ENCODE measurements at regions not wholly inside any gene's neighbourhood (a gene's known extent, or its start where the extent isn't known, plus 50 kb on each side); places are given as distances from the start of the nearest gene placed in this dataset.

GRCh38 chr4:60565558-60565957 lies 634.6 kb upstream of the ADGRL3 start (continued):
- TF ChIP-seq NFATC3 (CRISPR knock-in tag; IDR thresholded peaks at IDR 0.05) (no peak), XRCC5 (optimal IDR thresholded peaks at IDR 0.05; ENCODE audit: low read length) (no peak), ZFX (CRISPR knock-in tag; IDR thresholded peaks at IDR 0.05; ENCODE audit: low read depth) (no peak), NCOA1 (CRISPR knock-in tag; IDR thresholded peaks at IDR 0.05) (no peak), MEIS2 (CRISPR knock-in tag; IDR thresholded peaks at IDR 0.05) (no peak), POGZ (CRISPR knock-in tag; IDR thresholded peaks at IDR 0.05) (no peak), DBP (CRISPR knock-in tag; IDR thresholded peaks at IDR 0.05; ENCODE audit: not compliant biosample characterization) (no peak), CENPX (CRISPR knock-in tag; IDR thresholded peaks at IDR 0.05) (no peak)

- Histone ChIP-seq H3K4me3 (replicated peaks in 1 of 3; ENCODE audit: insufficient read depth in 1 of 3, low read depth in 2 of 3, low read length in 3 of 3) (no peak overlapping the region), H4K20me1 (ENCODE audit: insufficient read depth, low read length) (no peaks in the 10 kb centered on the region), H3K79me2 (ENCODE audit: insufficient read depth, low read length) (no peaks in the 10 kb centered on the region), H3K36me3 (replicated peaks in 1 of 2; ENCODE audit: control insufficient read depth in 1 of 2, insufficient read depth in 2 of 2, low read length in 2 of 2) (no peaks in the 10 kb centered on the region), H3K9me3 (ENCODE audit: low read length) (peaks cover 18% of the 10 kb centered on the region), H3K4me1 (ENCODE audit: insufficient read depth, low read length) (no peaks in the 10 kb centered on the region), H3K27ac (ENCODE audit: extremely low read length, insufficient read depth, low read length) (no peak overlapping the region), H3K9ac (ENCODE audit: insufficient read depth, low read depth, low read length) (no peak overlapping the region), H3K27me3 (ENCODE audit: control insufficient read depth in 1 of 2, insufficient read depth in 2 of 2, low read length in 2 of 2) (no peaks in the 10 kb centered on the region; a peak in 1 of 5 replicates), H2AFZ (ENCODE audit: low read length) (no peak overlapping the region), H3K4me2 (ENCODE audit: low read depth, low read length) (no peak overlapping the region)
- in situ Hi-C loops (cut with HindIII; ENCODE audit: extremely low pct_ligation_motif_present, low pct_unique_long_range_greater_than_20kb) (no loop called here), intact Hi-C loops (cut with micrococcal nuclease; ENCODE audit: unreplicated experiment) (no loop called here)
- FAIRE-seq (no peak), DNase-seq (ENCODE audit: low spot score) (no peak), ATAC-seq (no peak)
- TF ChIP-seq MIER3 (CRISPR knock-in tag; IDR thresholded peaks at IDR 0.05; ENCODE audit: borderline replicate concordance) (no peak), MAFK (conservative IDR thresholded peaks at IDR 0.05 in 1 of 2, IDR thresholded peaks at IDR 0.05 in 1 of 2; ENCODE audit: low read length in 2 of 2) (peak; percentile 23 to 78; a peak in 3 of 4 replicates), MAFF (IDR thresholded peaks at IDR 0.05; ENCODE audit: low read depth, low read length) (peak; percentile 60; the same call in 1 of the 2 replicates)
- CTCF ChIA-PET (ENCODE audit: low intra/inter-chr PET ratio, low total read pairs) = no interaction called here
- POLR2A ChIA-PET = no interaction called here
- no TSS peak for BruUV-seq (replicated peaks)
Observed at GRCh38 chr4:60575336-60575735, 624.8 kb upstream of the ADGRL3 start.
